ENCODE measurements at regions not wholly inside any gene's neighbourhood (a gene's known extent, or its start where the extent isn't known, plus 50 kb on each side); places are given as distances from the start of the nearest gene placed in this dataset.

DNA sequence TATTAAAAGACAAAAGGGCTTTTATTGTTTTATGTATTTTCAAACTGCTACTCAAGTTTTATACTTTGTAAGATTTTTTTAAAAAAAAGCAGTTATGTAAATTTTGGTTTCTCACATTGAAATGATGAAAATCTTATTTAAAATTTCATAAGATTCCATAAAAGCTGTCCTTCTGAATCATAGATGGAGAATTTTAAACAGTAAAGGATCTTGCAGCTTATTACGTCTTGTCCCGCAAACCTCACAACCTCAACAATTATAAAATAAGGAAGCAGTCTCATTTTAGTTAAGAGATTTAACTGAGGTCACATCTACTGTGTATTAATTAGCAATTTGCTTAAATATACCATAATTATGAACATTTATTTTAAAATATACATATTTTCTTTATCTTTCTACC is 581.0 kb upstream of the SPRY2 start:
- TF ChIP-seq TAF1 (conservative IDR thresholded peaks at IDR 0.05): no peak
- no peak for TF ChIP-seq NR2F2 (IDR thresholded peaks at IDR 0.05)
- no peak for TF ChIP-seq JUND (IDR thresholded peaks at IDR 0.05)
- TF ChIP-seq, protein P1, sequence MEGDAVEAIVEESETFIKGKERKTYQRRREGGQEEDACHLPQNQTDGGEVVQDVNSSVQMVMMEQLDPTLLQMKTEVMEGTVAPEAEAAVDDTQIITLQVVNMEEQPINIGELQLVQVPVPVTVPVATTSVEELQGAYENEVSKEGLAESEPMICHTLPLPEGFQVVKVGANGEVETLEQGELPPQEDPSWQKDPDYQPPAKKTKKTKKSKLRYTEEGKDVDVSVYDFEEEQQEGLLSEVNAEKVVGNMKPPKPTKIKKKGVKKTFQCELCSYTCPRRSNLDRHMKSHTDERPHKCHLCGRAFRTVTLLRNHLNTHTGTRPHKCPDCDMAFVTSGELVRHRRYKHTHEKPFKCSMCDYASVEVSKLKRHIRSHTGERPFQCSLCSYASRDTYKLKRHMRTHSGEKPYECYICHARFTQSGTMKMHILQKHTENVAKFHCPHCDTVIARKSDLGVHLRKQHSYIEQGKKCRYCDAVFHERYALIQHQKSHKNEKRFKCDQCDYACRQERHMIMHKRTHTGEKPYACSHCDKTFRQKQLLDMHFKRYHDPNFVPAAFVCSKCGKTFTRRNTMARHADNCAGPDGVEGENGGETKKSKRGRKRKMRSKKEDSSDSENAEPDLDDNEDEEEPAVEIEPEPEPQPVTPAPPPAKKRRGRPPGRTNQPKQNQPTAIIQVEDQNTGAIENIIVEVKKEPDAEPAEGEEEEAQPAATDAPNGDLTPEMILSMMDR (IDR thresholded peaks at IDR 0.05; ENCODE audit: low read depth, low read length, missing input control): no peak
- TF ChIP-seq RAD21 (IDR thresholded peaks at IDR 0.05): no peak
- TF ChIP-seq, protein P2, sequence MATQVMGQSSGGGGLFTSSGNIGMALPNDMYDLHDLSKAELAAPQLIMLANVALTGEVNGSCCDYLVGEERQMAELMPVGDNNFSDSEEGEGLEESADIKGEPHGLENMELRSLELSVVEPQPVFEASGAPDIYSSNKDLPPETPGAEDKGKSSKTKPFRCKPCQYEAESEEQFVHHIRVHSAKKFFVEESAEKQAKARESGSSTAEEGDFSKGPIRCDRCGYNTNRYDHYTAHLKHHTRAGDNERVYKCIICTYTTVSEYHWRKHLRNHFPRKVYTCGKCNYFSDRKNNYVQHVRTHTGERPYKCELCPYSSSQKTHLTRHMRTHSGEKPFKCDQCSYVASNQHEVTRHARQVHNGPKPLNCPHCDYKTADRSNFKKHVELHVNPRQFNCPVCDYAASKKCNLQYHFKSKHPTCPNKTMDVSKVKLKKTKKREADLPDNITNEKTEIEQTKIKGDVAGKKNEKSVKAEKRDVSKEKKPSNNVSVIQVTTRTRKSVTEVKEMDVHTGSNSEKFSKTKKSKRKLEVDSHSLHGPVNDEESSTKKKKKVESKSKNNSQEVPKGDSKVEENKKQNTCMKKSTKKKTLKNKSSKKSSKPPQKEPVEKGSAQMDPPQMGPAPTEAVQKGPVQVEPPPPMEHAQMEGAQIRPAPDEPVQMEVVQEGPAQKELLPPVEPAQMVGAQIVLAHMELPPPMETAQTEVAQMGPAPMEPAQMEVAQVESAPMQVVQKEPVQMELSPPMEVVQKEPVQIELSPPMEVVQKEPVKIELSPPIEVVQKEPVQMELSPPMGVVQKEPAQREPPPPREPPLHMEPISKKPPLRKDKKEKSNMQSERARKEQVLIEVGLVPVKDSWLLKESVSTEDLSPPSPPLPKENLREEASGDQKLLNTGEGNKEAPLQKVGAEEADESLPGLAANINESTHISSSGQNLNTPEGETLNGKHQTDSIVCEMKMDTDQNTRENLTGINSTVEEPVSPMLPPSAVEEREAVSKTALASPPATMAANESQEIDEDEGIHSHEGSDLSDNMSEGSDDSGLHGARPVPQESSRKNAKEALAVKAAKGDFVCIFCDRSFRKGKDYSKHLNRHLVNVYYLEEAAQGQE (IDR thresholded peaks at IDR 0.05): no peak
- TF ChIP-seq GABPA (IDR thresholded peaks at IDR 0.05 in 1 of 2, conservative IDR thresholded peaks at IDR 0.05 in 1 of 2): no peak
- no peak for TF ChIP-seq SP1 (IDR thresholded peaks at IDR 0.05)
- TF ChIP-seq, protein P3, sequence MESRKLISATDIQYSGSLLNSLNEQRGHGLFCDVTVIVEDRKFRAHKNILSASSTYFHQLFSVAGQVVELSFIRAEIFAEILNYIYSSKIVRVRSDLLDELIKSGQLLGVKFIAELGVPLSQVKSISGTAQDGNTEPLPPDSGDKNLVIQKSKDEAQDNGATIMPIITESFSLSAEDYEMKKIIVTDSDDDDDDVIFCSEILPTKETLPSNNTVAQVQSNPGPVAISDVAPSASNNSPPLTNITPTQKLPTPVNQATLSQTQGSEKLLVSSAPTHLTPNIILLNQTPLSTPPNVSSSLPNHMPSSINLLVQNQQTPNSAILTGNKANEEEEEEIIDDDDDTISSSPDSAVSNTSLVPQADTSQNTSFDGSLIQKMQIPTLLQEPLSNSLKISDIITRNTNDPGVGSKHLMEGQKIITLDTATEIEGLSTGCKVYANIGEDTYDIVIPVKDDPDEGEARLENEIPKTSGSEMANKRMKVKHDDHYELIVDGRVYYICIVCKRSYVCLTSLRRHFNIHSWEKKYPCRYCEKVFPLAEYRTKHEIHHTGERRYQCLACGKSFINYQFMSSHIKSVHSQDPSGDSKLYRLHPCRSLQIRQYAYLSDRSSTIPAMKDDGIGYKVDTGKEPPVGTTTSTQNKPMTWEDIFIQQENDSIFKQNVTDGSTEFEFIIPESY (IDR thresholded peaks at IDR 0.05): no peak
- TF ChIP-seq, protein P4, sequence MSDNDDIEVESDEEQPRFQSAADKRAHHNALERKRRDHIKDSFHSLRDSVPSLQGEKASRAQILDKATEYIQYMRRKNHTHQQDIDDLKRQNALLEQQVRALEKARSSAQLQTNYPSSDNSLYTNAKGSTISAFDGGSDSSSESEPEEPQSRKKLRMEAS (IDR thresholded peaks at IDR 0.05): no peak
- no peak for TF ChIP-seq YY1 (IDR thresholded peaks at IDR 0.05)
